ENCODE measurements at regions not wholly inside any gene's neighbourhood (a gene's known extent, or its start where the extent isn't known, plus 50 kb on each side); places are given as distances from the start of the nearest gene placed in this dataset.

DNA sequence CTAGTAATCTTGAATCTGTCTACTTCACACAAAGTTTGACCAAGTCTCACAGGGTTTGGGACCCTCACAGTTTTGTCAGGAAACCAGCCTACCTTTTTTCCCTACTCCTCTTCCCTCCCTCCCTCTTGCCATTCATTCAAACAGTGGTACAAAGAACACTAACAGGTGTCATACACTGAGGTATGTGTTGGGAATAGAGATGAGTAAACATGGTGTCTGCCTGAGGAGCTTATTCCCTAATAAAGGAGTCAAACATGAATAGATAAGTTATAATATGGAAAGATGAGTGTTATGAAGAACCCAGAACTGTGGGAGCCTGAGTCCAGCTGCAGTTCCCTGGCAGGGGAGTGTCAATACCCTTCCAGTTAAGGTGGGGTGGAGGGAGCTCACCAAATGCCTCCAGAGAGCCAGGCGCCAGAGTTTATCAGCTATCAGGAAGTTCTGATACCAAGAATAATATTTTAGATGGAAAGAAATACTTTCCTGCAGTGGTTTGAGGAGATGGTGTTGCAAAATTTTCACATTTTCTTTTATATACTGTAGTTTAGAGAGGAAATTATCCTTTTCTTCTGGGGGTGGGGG lies 183.4 kb upstream of the NR3C1 start:
- no TSS peak for BruUV-seq (replicated peaks)
- Histone ChIP-seq H3K27me3 (ENCODE audit: insufficient read depth, low read depth) (no peaks in the 10 kb centered on the region), H3K27ac (no peak overlapping the region), H3K4me2 (no peak overlapping the region), H3K4me1 (replicated peaks; ENCODE audit: insufficient read depth) (no peaks in the 10 kb centered on the region), H3K4me3 (no peak overlapping the region), H4K20me1 (ENCODE audit: insufficient read depth) (no peaks in the 10 kb centered on the region), H3F3A (ENCODE audit: insufficient read depth, low read depth) (no peaks in the 10 kb centered on the region), H3K36me3 (ENCODE audit: low read depth) (no peaks in the 10 kb centered on the region), H3K79me2 (ENCODE audit: low read depth) (no peaks in the 10 kb centered on the region), H3K9me3 (ENCODE audit: insufficient read depth, low read depth) (no peaks in the 10 kb centered on the region), H3K9me2 (ENCODE audit: insufficient read depth) (no peaks in the 10 kb centered on the region), H2AFZ (no peak overlapping the region)
- POLR2A ChIA-PET (ENCODE audit: unreplicated experiment): no interaction called here
- DNase-seq: no peak
- CTCF ChIA-PET: no interaction called here
- TF ChIP-seq EZH2 (IDR thresholded peaks at IDR 0.05; ENCODE audit: low read depth): no peak
- TF ChIP-seq, protein P1, sequence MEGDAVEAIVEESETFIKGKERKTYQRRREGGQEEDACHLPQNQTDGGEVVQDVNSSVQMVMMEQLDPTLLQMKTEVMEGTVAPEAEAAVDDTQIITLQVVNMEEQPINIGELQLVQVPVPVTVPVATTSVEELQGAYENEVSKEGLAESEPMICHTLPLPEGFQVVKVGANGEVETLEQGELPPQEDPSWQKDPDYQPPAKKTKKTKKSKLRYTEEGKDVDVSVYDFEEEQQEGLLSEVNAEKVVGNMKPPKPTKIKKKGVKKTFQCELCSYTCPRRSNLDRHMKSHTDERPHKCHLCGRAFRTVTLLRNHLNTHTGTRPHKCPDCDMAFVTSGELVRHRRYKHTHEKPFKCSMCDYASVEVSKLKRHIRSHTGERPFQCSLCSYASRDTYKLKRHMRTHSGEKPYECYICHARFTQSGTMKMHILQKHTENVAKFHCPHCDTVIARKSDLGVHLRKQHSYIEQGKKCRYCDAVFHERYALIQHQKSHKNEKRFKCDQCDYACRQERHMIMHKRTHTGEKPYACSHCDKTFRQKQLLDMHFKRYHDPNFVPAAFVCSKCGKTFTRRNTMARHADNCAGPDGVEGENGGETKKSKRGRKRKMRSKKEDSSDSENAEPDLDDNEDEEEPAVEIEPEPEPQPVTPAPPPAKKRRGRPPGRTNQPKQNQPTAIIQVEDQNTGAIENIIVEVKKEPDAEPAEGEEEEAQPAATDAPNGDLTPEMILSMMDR (conservative IDR thresholded peaks at IDR 0.05): no peak
- intact Hi-C loops (cut with micrococcal nuclease; ENCODE audit: unreplicated experiment): no loop called here

DNA sequence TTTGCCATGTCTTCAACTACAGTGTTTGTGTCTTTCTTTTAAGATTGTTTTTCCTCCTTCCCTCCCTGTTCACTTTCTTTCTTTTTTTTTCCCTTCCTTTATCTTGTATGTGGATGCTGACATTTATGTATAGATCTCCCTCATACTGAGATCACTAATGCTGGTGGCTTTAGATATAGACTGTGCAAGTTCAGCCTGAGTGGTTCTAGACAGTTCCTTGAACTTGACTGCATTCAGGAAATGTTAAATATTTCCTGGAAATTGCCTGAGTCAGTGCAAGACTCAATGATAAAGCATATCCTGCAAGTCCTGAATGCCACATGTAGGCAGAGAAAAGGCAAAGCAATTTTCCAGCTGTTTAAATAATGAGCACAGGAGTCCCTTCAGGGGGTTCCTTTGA lies 182.5 kb upstream of the NR3C1 start:
- no peak for TF ChIP-seq EZH2 (IDR thresholded peaks at IDR 0.05; ENCODE audit: low read depth)
- TF ChIP-seq, protein P1 (conservative IDR thresholded peaks at IDR 0.05): no peak
- intact Hi-C loops (cut with micrococcal nuclease; ENCODE audit: unreplicated experiment): no loop called here
- DNase-seq: no peak
- Histone ChIP-seq H3K36me3 (ENCODE audit: low read depth) (no peaks in the 10 kb centered on the region), H2AFZ (no peak overlapping the region), H3K79me2 (ENCODE audit: low read depth) (no peaks in the 10 kb centered on the region), H3K9me3 (ENCODE audit: insufficient read depth, low read depth) (no peaks in the 10 kb centered on the region), H3K4me2 (no peak overlapping the region), H3K4me3 (no peak overlapping the region), H3K27ac (no peak overlapping the region), H3K27me3 (ENCODE audit: insufficient read depth, low read depth) (no peaks in the 10 kb centered on the region), H3K4me1 (replicated peaks; ENCODE audit: insufficient read depth) (no peaks in the 10 kb centered on the region), H4K20me1 (ENCODE audit: insufficient read depth) (no peaks in the 10 kb centered on the region), H3K9me2 (ENCODE audit: insufficient read depth) (no peaks in the 10 kb centered on the region), H3F3A (ENCODE audit: insufficient read depth, low read depth) (no peaks in the 10 kb centered on the region)
- ChIA-PET CTCF (interaction anchor here (0.6 kb wide), 1 partner anchor 287 kb away, joined by 3 read pairs; no protein-coding TSS in a partner anchor), POLR2A (ENCODE audit: unreplicated experiment) (no interaction called here)
- BruUV-seq (replicated peaks): no TSS peak

DNA sequence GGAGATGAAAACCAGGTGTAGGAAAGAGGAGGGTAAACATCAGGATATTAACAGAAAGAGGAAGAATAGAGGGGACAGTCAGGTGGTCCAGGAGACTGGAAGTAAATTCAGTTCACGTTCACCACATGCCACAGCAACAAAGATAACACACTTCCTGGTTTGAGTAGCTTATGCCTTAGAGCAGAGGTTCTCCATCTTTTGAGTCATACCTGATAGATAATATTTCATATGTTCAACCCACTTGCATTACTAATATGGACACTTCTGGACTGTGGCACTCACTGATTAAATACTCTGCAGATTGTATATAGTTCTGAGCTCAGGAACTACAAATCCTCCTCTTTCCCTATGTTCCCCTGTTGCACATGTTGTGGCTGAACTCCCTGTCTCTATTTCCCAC lies 179.9 kb upstream of the NR3C1 start:
- CTCF ChIA-PET: no interaction called here
- no peak for TF ChIP-seq EZH2 (IDR thresholded peaks at IDR 0.05; ENCODE audit: low read depth)
- TF ChIP-seq, protein P1 (conservative IDR thresholded peaks at IDR 0.05): no peak
- no peaks in the 10 kb centered on the region for H3K9me3 ChIP-seq (ENCODE audit: insufficient read depth, low read depth)

More for the DNA sequence above, 179.9 kb upstream of the NR3C1 start:
- H3K79me2 ChIP-seq (ENCODE audit: low read depth): no peaks in the 10 kb centered on the region
- H3K9me2 ChIP-seq (ENCODE audit: insufficient read depth): no peaks in the 10 kb centered on the region
- no peak overlapping the region for H3K27ac ChIP-seq
- no peak overlapping the region for H3K4me3 ChIP-seq
- no peaks in the 10 kb centered on the region for H3F3A ChIP-seq (ENCODE audit: insufficient read depth, low read depth)
- intact Hi-C loops (cut with micrococcal nuclease; ENCODE audit: unreplicated experiment): no loop called here
- POLR2A ChIA-PET (ENCODE audit: unreplicated experiment): no interaction called here
- peak overlapping the region; percentile 31; the same call in 1 of the 2 replicates for H2AFZ ChIP-seq
- no TSS peak for BruUV-seq (replicated peaks)
- H3K27me3 ChIP-seq (ENCODE audit: insufficient read depth, low read depth): no peaks in the 10 kb centered on the region
- H3K4me1 ChIP-seq (replicated peaks; ENCODE audit: insufficient read depth): no peaks in the 10 kb centered on the region
- H3K36me3 ChIP-seq (ENCODE audit: low read depth): no peaks in the 10 kb centered on the region
- no peak overlapping the region for H3K4me2 ChIP-seq
- no peak for DNase-seq
- no peaks in the 10 kb centered on the region for H4K20me1 ChIP-seq (ENCODE audit: insufficient read depth)

Data from PC-9 (cell line).